NCI-H2081 treated with DMSO at 0.1 percent for 48 hours (cell line): ENCODE measurements at regions not wholly inside any gene's neighbourhood (a gene's known extent, or its start where the extent isn't known, plus 50 kb on each side); places are given as distances from the start of the nearest gene placed in this dataset.
"Not testable (repeated sequence)": the region's sequence is repeated elsewhere in the genome, so short reads cannot be mapped to it uniquely, and the experiment has no call there.

Experiments
- DNase-seq: peaks from one replicate; lab custom pipeline; 2025; lab: John Stamatoyannopoulos, UW

GRCh38 chr14:44785096-44785495, 176.7 kb downstream of the KLHL28 start:
- no peak for DNase-seq

- DNase-seq: no peak
Measured at GRCh38 chr14:44783901-44784300, 177.8 kb downstream of the KLHL28 start.

GRCh38 chr14:44782775-44783238, 178.9 kb downstream of the KLHL28 start:
- no peak for DNase-seq

- DNase-seq: no peak
Measured at GRCh38 chr14:44780989-44781388, 180.8 kb downstream of the KLHL28 start.

GRCh38 chr14:44778604-44779003, 183.1 kb downstream of the KLHL28 start:
- DNase-seq: no peak

- no peak for DNase-seq
Measured at GRCh38 chr14:44777584-44777983, 184.2 kb downstream of the KLHL28 start.

- no peak for DNase-seq
Measured at GRCh38 chr14:44775248-44775647, 186.5 kb downstream of the KLHL28 start.

- no peak for DNase-seq
Measured at GRCh38 chr14:44774396-44774795, 187.4 kb downstream of the KLHL28 start.

GRCh38 chr14:44771496-44771895, 190.3 kb downstream of the KLHL28 start:
- no peak for DNase-seq

GRCh38 chr14:44770201-44770600, 191.5 kb downstream of the KLHL28 start:
- DNase-seq: no peak

- DNase-seq: no peak
Measured at GRCh38 chr14:44768935-44769334, 192.8 kb downstream of the KLHL28 start.

- DNase-seq: no peak
Measured at GRCh38 chr14:44767646-44768173, 194.0 kb downstream of the KLHL28 start.

GRCh38 chr14:44766285-44766684, 195.5 kb downstream of the KLHL28 start:
- no peak for DNase-seq

- DNase-seq: no peak
Measured at GRCh38 chr14:44763356-44763755, 198.4 kb downstream of the KLHL28 start.

- no peak for DNase-seq
Measured at GRCh38 chr14:44759277-44759676, 202.5 kb downstream of the KLHL28 start.

GRCh38 chr14:44756554-44756953, 205.2 kb downstream of the KLHL28 start:
- no peak for DNase-seq

GRCh38 chr14:44745371-44745770, 216.4 kb downstream of the KLHL28 start:
- no peak for DNase-seq

GRCh38 chr14:44742202-44742601, 219.5 kb downstream of the KLHL28 start:
- no peak for DNase-seq

GRCh38 chr14:44741431-44741830, 220.3 kb downstream of the KLHL28 start:
- DNase-seq: no peak

- DNase-seq: no peak
Measured at GRCh38 chr14:44736326-44736725, 225.4 kb downstream of the KLHL28 start.

- no peak for DNase-seq
Measured at GRCh38 chr14:44732144-44732543, 225.1 kb upstream of the FSCB start.

- DNase-seq: no peak
Measured at GRCh38 chr14:44730860-44731259, 223.8 kb upstream of the FSCB start.

- DNase-seq: not testable (repeated sequence)
Measured at GRCh38 chr14:44721395-44721794, 214.3 kb upstream of the FSCB start.

GRCh38 chr14:44720707-44721106, 213.6 kb upstream of the FSCB start:
- no peak for DNase-seq
